Activated T-helper 9 cell treated with anti-CD3 and anti-CD28 coated beads, Interleukin-2, amount 50 U/mL, for 16 hours (primary cell): ENCODE measurements at regions not wholly inside any gene's neighbourhood (a gene's known extent, or its start where the extent isn't known, plus 50 kb on each side); places are given as distances from the start of the nearest gene placed in this dataset.

Source experiments
- DNase-seq: peaks from one replicate; pipeline ENCODE4 v3.0.0-alpha.2; 2020; ENCODE audit warnings: low read depth

DNA sequence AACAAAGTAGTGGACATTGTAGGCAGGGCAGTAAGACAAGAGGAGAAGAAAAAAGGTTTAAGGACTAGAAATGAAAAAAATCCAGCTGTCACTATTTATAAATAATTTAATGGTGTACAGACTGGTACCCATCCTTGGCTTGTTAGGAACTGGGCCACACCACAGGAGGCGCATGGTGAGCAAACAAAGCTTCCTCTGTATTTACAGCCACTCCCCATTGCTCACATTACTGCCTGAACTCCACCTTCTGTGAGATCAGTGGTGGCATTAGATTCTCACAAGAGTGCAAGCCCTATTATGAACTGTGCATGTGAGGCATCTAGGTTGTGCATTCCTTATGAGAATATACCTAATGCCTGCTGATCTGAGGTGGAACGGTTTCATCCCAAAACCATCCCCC, 62.6 kb upstream of the DMAC1 start:
- DNase-seq = no peak

DNA sequence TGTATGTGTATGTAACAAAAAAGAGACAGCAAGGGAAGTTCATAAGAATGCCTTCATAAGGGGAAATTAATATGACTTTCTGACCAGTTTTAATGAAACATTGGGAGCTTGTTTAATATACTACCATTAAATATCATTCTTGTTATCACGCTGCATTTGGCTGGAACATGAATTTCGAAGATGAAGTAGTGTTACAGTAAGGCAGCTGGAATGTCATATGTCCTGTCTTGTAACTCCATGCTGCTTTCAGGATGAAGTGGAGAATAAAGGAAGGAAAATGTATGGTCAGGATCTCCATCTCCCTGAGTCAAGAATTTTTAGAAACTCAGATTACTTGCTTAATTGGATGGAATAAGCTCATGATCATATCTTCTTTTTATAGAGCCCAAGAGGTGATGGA, 61.5 kb upstream of the DMAC1 start:
- no peak for DNase-seq

DNA sequence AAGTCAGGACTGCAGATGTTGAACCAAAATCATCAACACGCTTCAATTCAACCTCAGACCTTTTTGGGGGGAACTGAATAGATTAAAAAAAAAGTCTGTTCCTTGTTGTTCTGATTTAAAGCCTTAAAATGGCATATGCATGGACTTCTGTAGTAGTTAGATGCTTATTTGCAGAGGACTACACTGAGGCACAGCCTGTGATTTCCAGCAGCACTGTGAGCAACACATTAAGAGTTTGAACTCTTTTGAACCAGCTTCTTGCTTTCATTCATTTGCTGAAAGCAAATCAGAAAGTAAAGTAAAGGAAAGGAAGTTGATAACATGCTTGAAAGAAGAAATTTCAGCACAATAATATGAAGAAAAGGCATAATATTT, 60.7 kb upstream of the DMAC1 start:
- DNase-seq = no peak

DNA sequence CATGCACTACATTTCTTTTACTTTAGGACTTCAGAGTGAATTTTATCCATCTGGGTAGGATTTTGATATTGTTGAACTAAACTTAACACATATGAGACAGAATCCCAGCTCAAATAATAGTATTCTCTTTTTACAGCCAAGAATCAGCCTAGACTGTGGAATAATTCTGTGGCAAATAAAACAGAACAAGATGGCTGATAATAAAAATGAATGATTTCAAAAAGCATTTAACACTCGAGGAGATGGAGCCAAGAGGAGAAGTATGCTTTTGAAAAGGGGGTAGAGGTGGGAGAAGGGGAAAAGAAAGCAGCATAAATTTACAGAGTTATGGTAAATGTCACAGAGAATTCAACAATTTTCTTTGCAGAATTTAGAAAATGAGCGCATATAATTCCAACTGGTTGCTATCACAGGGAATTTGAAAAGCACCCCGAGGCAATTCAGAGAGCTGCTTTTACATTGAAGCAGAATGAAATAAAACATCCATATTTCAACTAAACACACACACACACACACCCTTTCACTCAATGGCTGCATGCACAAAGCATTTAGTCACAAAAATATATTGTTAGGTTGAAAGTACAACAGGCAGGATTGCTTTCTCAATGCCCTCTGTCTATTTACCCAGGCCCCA, 60.2 kb upstream of the DMAC1 start:
- DNase-seq = no peak

DNA sequence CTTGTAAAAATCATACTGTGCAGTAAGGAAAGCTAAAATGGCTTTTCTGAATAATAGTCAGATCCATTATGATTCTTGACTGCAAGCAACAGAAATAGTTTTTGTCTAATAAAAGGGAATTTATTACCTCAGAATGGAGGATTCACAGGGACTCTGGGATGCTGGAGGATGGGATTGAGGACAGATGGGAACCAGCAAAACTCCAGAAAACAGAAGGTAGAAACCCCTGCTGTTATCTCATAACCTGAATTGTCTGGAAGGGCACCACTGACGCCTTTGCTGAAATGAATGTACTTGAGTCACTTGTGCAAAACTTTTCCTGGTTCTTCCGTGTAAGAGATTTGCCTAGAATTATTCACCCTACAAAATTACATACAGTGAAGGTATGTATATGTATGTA, 58.6 kb upstream of the DMAC1 start:
- DNase-seq = no peak

DNA sequence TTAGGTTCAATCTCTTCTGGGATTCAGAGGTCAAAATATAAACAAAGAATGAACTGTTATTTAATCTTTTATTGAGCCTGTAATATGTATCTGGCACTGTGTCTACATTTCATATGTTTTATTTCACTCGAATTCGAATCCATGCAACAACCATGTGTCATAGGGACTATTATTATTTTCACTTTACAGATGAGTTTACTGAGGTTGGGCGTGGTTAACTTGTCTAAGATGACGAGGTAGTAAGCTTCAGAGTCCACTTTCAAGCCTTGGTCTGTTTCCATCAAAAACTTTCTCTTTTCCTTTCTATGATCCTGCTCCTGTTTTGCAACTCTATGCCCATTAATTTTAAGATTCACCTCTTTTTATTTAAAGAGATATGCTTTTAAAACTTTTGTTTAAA, 55.2 kb upstream of the DMAC1 start:
- no peak for DNase-seq
